ENCODE measurements at regions not wholly inside any gene's neighbourhood (a gene's known extent, or its start where the extent isn't known, plus 50 kb on each side); places are given as distances from the start of the nearest gene placed in this dataset.

DNA sequence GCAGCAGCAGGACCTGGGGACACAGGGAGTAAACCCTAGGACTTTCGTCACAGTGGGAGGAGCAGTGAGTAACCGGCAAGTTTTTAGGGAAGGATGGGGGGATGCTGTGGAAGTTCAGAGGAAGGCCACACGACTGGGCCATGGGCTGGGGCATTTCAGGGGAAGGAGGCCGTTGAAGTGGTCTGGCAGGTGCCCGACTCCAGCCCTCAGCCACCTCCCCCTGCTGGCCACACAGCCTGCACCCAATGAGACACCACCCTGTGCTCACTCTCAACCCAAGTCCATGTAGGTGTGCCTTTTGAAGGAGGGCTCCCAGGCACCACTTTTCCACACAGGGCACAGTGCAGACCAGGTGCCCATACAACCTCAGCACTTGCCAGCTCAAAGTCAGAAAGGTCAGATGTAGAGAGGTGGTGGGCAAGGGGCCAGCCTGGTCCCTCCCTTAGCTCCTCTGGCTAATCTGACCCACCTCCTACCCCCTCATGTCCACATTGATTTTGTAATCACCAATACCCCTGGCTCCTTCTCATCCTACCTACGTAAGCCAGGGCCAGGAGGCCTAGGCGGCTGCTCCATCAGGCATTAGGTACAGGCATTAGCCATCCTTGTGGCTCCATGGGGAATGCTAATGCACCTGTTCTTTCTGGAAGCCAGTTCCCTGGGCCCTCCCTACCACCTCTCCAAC lies 211.2 kb downstream of the SMAD2 start:
- TF ChIP-seq NFIC (IDR thresholded peaks at IDR 0.05) = no peak
- TF ChIP-seq FOXA1 (IDR thresholded peaks at IDR 0.05; ENCODE audit: borderline replicate concordance) = no peak
- TF ChIP-seq ZFP91 (CRISPR knock-in tag; IDR thresholded peaks at IDR 0.05) = no peak
- TF ChIP-seq GATA2 (CRISPR knock-in tag; IDR thresholded peaks at IDR 0.05) = no peak

All from K562 (cell line).